Right ventricle myocardium superior (tissue), 1 donor: ENCODE measurements at regions not wholly inside any gene's neighbourhood (a gene's known extent, or its start where the extent isn't known, plus 50 kb on each side); places are given as distances from the start of the nearest gene placed in this dataset.
"Not testable (repeated sequence)": the region's sequence is repeated elsewhere in the genome, so short reads cannot be mapped to it uniquely, and the experiment has no call there.

Source experiments
- ATAC-seq: fragments of 200-7000 bp; cut with Tn5 transposase; one replicate; pipeline ENCODE4 v1.9.1; 2020; ENCODE audit warnings: mild to moderate bottlenecking; ENCODE audit not compliant: poor library complexity
- DNase-seq: peaks from one replicate; pipeline ENCODE4 v3.0.0-alpha.2; 2020
- intact Hi-C: fragments of 100-400 bp; cut with DNase I; formaldehyde crosslinking; loops from one replicate; pipeline ENCODE4 v1.11.2; 2022
- donor health status: DM: no; HTN: yes; CAD: no; lungs with severe emphysema.

GRCh38 chr6:61622601-61623000 lies 663.4 kb downstream of the KHDRBS2 start:
- ATAC-seq (no peak), DNase-seq (no peak)
- intact Hi-C loops: no loop called here

GRCh38 chr6:61614119-61614518 lies 671.9 kb downstream of the KHDRBS2 start:
- ATAC-seq: no peak
- DNase-seq: no peak
- intact Hi-C loops: no loop called here

DNA sequence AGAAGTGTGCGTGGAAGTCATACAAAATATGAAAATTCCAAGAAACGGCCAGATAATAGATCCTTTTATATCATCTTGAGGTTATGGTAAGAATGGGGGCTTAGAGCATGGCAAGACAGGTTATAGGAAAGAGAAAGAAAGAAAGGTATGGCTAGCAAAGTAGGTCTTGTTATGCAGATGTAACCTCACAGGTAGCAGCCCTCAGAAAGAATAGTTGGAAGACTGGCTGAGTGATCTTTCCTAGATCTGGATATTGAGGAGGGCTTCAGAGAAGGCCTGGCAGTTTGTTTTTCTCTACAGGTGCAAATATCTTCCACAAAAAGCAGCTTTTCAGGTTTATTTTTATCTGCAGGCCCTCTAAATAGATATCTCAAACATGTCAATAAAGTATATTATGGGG lies 679.5 kb downstream of the KHDRBS2 start:
- DNase-seq: no peak
- intact Hi-C loops: no loop called here
- no peak for ATAC-seq

GRCh38 chr6:61605851-61606250 lies 680.2 kb downstream of the KHDRBS2 start:
- intact Hi-C loops, ATAC-seq, DNase-seq: not testable (repeated sequence)

GRCh38 chr6:61602171-61602570 lies 683.9 kb downstream of the KHDRBS2 start:
- ATAC-seq, intact Hi-C loops, DNase-seq: not testable (repeated sequence)

DNA sequence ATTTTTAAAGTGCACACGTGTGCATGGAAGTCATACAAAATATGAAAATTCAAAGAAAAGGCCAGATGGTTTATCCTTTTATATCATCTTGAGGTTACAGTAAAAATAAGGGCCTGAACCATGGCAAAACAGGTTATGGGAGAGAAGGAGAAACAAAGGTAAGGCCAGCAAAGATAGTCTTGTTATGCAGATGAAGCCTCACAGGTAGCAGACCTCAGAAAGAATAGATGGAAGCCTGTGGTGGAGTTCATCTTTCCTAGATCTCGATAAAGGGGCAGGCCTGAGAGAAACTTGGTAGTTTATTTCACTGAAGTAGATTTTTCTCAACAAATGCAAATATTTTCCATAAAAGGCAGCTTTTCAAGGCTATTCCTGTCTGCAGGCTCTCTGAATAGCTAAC lies 693.8 kb downstream of the KHDRBS2 start:
- DNase-seq: no peak
- intact Hi-C loops: no loop called here
- ATAC-seq: no peak

GRCh38 chr6:61586934-61587537 lies 699.0 kb downstream of the KHDRBS2 start:
- ATAC-seq: peak; percentile 20
- no peak for DNase-seq
- intact Hi-C loops: no loop called here

GRCh38 chr6:61585504-61585903 lies 700.5 kb downstream of the KHDRBS2 start:
- ATAC-seq (no peak), DNase-seq (no peak)
- intact Hi-C loops: no loop called here

- intact Hi-C loops: no loop called here
- no peak for DNase-seq
- no peak for ATAC-seq
Observed at GRCh38 chr6:61562098-61562497, 723.9 kb downstream of the KHDRBS2 start.

GRCh38 chr6:61558796-61559195 lies 727.2 kb downstream of the KHDRBS2 start:
- intact Hi-C loops: no loop called here
- no peak for ATAC-seq
- no peak for DNase-seq

DNA sequence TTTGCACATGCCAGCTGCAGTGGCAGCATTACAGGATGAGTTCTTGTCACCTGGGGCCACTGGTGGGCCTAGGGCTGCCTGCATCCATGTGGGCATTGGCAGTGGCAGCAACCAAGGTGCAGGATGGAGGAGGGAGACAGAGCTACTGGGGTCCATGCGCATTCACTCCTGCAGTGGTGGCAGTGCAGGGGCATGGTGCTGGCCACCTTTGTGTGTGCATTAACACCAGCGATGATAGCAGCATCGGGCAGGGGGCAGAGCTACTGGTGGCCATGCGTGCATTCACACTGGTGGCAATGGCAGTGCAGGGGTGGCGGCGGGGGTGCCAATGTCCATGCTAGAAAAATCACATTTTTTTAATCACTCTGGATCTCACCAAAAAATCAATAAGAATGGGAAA lies 730.0 kb downstream of the KHDRBS2 start:
- DNase-seq (no peak), ATAC-seq (no peak)
- intact Hi-C loops: no loop called here

GRCh38 chr6:61538801-61539200 lies 747.2 kb downstream of the KHDRBS2 start:
- DNase-seq (no peak), ATAC-seq (no peak)
- intact Hi-C loops: no loop called here

- DNase-seq, ATAC-seq, intact Hi-C loops: not testable (repeated sequence)
Observed at GRCh38 chr6:61532749-61533148, 753.3 kb downstream of the KHDRBS2 start.
